SU-DHL-6 (cell line): ENCODE measurements at regions not wholly inside any gene's neighbourhood (a gene's known extent, or its start where the extent isn't known, plus 50 kb on each side); places are given as distances from the start of the nearest gene placed in this dataset.
A peak's percentile ranks its signal among the peaks of the same experiment; 100 is the strongest.

Source experiments
- CTCF ChIP-seq: fragments of 200-600 bp; sonication (generic); IDR thresholded peaks from one replicate; pipeline ENCODE4 v1.5.1; 2017; ENCODE audit warnings: antibody characterized with exemption, mild to moderate bottlenecking, low read length, moderate library complexity; ENCODE audit not compliant: insufficient read depth, poor library complexity, severe bottlenecking
- EZH2phosphoT487 ChIP-seq: fragments of 200-600 bp; sonication (generic), shearing (Covaris generic); conservative IDR thresholded peaks from 2 replicates; pipeline ENCODE4 v1.6.1; 2018; ENCODE audit warnings: mild to moderate bottlenecking, antibody characterized with exemption, low read length, moderate library complexity, mixed read lengths

GRCh38 chr16:27639561-27640276 is 89.8 kb downstream of the KATNIP start:
- TF ChIP-seq CTCF (peak; percentile 69), EZH2phosphoT487 (no peak)
